HepG2 (cell line): ENCODE measurements at regions not wholly inside any gene's neighbourhood (a gene's known extent, or its start where the extent isn't known, plus 50 kb on each side); places are given as distances from the start of the nearest gene placed in this dataset.

Experiments
- ATAC-seq: fragments of 200-7000 bp; cut with Tn5 transposase; 3 replicates; pipeline ENCODE4 v1.9.1; 2020; ENCODE audit warnings: mild to moderate bottlenecking, moderate library complexity
- BruUV-seq: library from RNA; stranded (reverse); fragments of 400-500 nt; replicated peaks from 2 replicates; lab custom pipeline; 2021; lab: Mats Ljungman, UMichigan
- CTCF ChIA-PET: fragments of 300-600 bp; formaldehyde crosslinking; extraction: SDS; loops from one replicate; lab custom pipeline; 2021; ENCODE audit warnings: low total read pairs, inconsistent platforms, low intra/inter-chr PET ratio; lab: Yijun Ruan, JAX
- POLR2A ChIA-PET: fragments of 350-600 bp; sonication (Branson Sonifier 250); formaldehyde crosslinking; loops from one replicate; lab custom pipeline; 2020; ENCODE audit warnings: antibody characterized with exemption, inconsistent platforms; lab: Yijun Ruan, JAX
- DNase-seq: peaks from one replicate; pipeline ENCODE4 v3.0.0-alpha.2; 2015; ENCODE audit warnings: low spot score
- FAIRE-seq: peaks from 3 replicates; lab custom pipeline; 2011; peaks lifted over from hg19 to GRCh38; lab: Jason Lieb, UNC
- H2AFZ ChIP-seq: one replicate; pipeline ENCODE4 v1.6.1; 2011; ENCODE audit warnings: low read length, inconsistent platforms
- H3K27ac ChIP-seq: fragments of 300-600 bp; 3 replicates; pipeline ENCODE4 v1.8.0; 2011; ENCODE audit warnings: mixed run types, mild to moderate bottlenecking, mixed read lengths, low read length, inconsistent platforms; ENCODE audit not compliant: insufficient read depth; ENCODE audit errors: extremely low read length
- H3K27me3 ChIP-seq, 2 experiments: fragments of 200-600 bp in 1 of 2; 2 replicates in 1 of 2; 3 replicates in 1 of 2; pipeline versions ENCODE4 v1.6.0 to v1.8.0; 2011; ENCODE audit warnings: low read length in 2 of 2, mild to moderate bottlenecking in 2 of 2, moderate library complexity in 2 of 2, inconsistent platforms in 1 of 2; ENCODE audit not compliant: insufficient read depth in 2 of 2, control insufficient read depth in 1 of 2
- H3K36me3 ChIP-seq, 2 experiments: fragments of 200-600 bp in 1 of 2; replicated peaks in 1 of 2; 2 replicates in 1 of 2; 3 replicates in 1 of 2; pipeline versions ENCODE4 v1.5.1 to v1.8.0; 2011; ENCODE audit warnings: low read length in 2 of 2, inconsistent platforms in 1 of 2; ENCODE audit not compliant: insufficient read depth in 2 of 2, control insufficient read depth in 1 of 2
- H3K4me1 ChIP-seq: 2 replicates; pipeline ENCODE4 v1.5.1; 2012; ENCODE audit warnings: low read length, inconsistent platforms; ENCODE audit not compliant: insufficient read depth
- H3K4me2 ChIP-seq: 2 replicates; pipeline ENCODE4 v1.6.0; 2011; ENCODE audit warnings: low read depth, low read length, inconsistent platforms
- H3K4me3 ChIP-seq, 3 experiments: fragments of 200-600 bp in 1 of 3; sonication (generic), shearing (Covaris generic) in 1 of 3; replicated peaks in 1 of 3; 2 replicates each; pipeline ENCODE4 v1.5.1; 2011 to 2016; ENCODE audit warnings: low read length in 3 of 3, inconsistent platforms in 2 of 3, low read depth in 2 of 3, mild to moderate bottlenecking in 2 of 3, control low read depth in 1 of 3, mixed read lengths in 1 of 3; ENCODE audit not compliant: insufficient read depth in 1 of 3
- H3K79me2 ChIP-seq: one replicate; pipeline ENCODE4 v1.6.1; 2011; ENCODE audit warnings: low read length, inconsistent platforms; ENCODE audit not compliant: insufficient read depth
- H3K9ac ChIP-seq: 2 replicates; pipeline ENCODE4 v1.6.0; 2011; ENCODE audit warnings: mild to moderate bottlenecking, low read depth, low read length, inconsistent platforms; ENCODE audit not compliant: insufficient read depth
- H3K9me3 ChIP-seq: 2 replicates; pipeline ENCODE4 v1.5.1; 2012; ENCODE audit warnings: mild to moderate bottlenecking, low read length
- H4K20me1 ChIP-seq: 2 replicates; pipeline ENCODE4 v1.6.0; 2011; ENCODE audit warnings: inconsistent platforms, mild to moderate bottlenecking, low read length, moderate library complexity; ENCODE audit not compliant: insufficient read depth
- BCL6 ChIP-seq: IDR thresholded peaks from 2 replicates; pipeline ENCODE4 v1.6.1; 2016; ENCODE audit warnings: missing genetic modification reagents, missing compliant biosample characterization
- CEBPB ChIP-seq: IDR thresholded peaks from 2 replicates; pipeline ENCODE4 v1.6.1; 2011; ENCODE audit warnings: low read depth, low read length, improper control_type of control experiment, borderline replicate concordance
- CENPX ChIP-seq: sonication (generic); formaldehyde crosslinking; IDR thresholded peaks from 2 replicates; pipeline ENCODE4 v1.9.0; 2021; ENCODE audit warnings: mild to moderate bottlenecking, missing genetic modification reagents, moderate library complexity
- HNF4G ChIP-seq, 2 experiments: sonication (generic) in 1 of 2; formaldehyde crosslinking in 1 of 2; IDR thresholded peaks; 2 replicates each; pipeline versions ENCODE4 v1.4.0 to v1.6.1; 2011 to 2020; ENCODE audit warnings: borderline replicate concordance in 2 of 2, low read depth in 2 of 2, mild to moderate bottlenecking in 2 of 2, low read length in 1 of 2, missing genetic modification reagents in 1 of 2, moderate library complexity in 1 of 2
- HNRNPLL ChIP-seq: fragments of 200-400 bp; formaldehyde crosslinking; IDR thresholded peaks from 2 replicates; pipeline ENCODE4 v1.6.1; 2017; ENCODE audit warnings: mild to moderate bottlenecking, low read depth, low read length; ENCODE audit not compliant: poor library complexity, severe bottlenecking
- JUNB ChIP-seq: sonication (generic); formaldehyde crosslinking; IDR thresholded peaks from 2 replicates; pipeline ENCODE4 v1.8.0; 2022; ENCODE audit warnings: missing genetic modification reagents, mild to moderate bottlenecking, borderline replicate concordance
- KDM2A ChIP-seq: sonication (generic); formaldehyde crosslinking; IDR thresholded peaks from 2 replicates; pipeline ENCODE4 v1.4.0; 2020; ENCODE audit warnings: low read depth, missing genetic modification reagents, borderline replicate concordance
- MEIS2 ChIP-seq: sonication (generic); formaldehyde crosslinking; IDR thresholded peaks from 2 replicates; pipeline ENCODE4 v1.9.0; 2021; ENCODE audit warnings: mild to moderate bottlenecking, missing genetic modification reagents
- MYPOP ChIP-seq: sonication (generic); formaldehyde crosslinking; IDR thresholded peaks from 2 replicates; pipeline ENCODE4 v1.8.1; 2023; ENCODE audit warnings: mild to moderate bottlenecking, moderate library complexity, missing genetic modification reagents
- NR1H2 ChIP-seq: sonication (generic); formaldehyde crosslinking; IDR thresholded peaks from 2 replicates; pipeline ENCODE4 v1.8.1; 2022; ENCODE audit warnings: low read depth, missing genetic modification reagents, borderline replicate concordance
- PPARG ChIP-seq: conservative IDR thresholded peaks from 2 replicates; pipeline ENCODE4 v1.6.1; 2016; ENCODE audit warnings: missing biosample characterization, missing genetic modification reagents
- SCMH1 ChIP-seq: sonication (generic); formaldehyde crosslinking; IDR thresholded peaks from 2 replicates; pipeline ENCODE4 v1.9.0; 2021; ENCODE audit warnings: missing genetic modification reagents, mild to moderate bottlenecking, borderline replicate concordance
- ZNF20 ChIP-seq: sonication (generic); formaldehyde crosslinking; IDR thresholded peaks from 2 replicates; pipeline ENCODE4 v1.4.0; 2020; ENCODE audit warnings: mild to moderate bottlenecking, moderate library complexity, missing genetic modification reagents
- ZNF207 ChIP-seq: fragments of 450-650 bp; IDR thresholded peaks from 2 replicates; pipeline ENCODE4 v1.6.1; 2016; ENCODE audit warnings: antibody characterized with exemption, borderline replicate concordance
- ZNF253 ChIP-seq: sonication (generic); formaldehyde crosslinking; IDR thresholded peaks from 2 replicates; pipeline ENCODE4 v1.8.0; 2022; ENCODE audit warnings: mild to moderate bottlenecking, missing genetic modification reagents, borderline replicate concordance
- ZNF329 ChIP-seq: sonication (generic); formaldehyde crosslinking; IDR thresholded peaks from 2 replicates; pipeline ENCODE4 v1.9.0; 2021; ENCODE audit warnings: low read depth, mild to moderate bottlenecking, missing genetic modification reagents
- ZNF720 ChIP-seq: sonication (generic); formaldehyde crosslinking; IDR thresholded peaks from 2 replicates; pipeline ENCODE4 v1.4.0; 2020; ENCODE audit warnings: missing genetic modification reagents
- ZNF737 ChIP-seq: sonication (generic); formaldehyde crosslinking; IDR thresholded peaks from 2 replicates; pipeline ENCODE4 v1.5.0; 2020; ENCODE audit warnings: missing genetic modification reagents, mild to moderate bottlenecking, borderline replicate concordance
- ZSCAN21 ChIP-seq: sonication (generic); formaldehyde crosslinking; IDR thresholded peaks from 2 replicates; pipeline ENCODE4 v1.8.0; 2022; ENCODE audit warnings: mild to moderate bottlenecking, missing genetic modification reagents, moderate library complexity, borderline replicate concordance
- WGBS: methylation state at CpG from one replicate; pipeline ENCODE4 v1.1.6; 2017; ENCODE audit warnings: low lambda C conversion rate; 5-methylcytosine and 5-hydroxymethylcytosine counted together
- in situ Hi-C: cut with HindIII; loops from 2 replicates; pipeline ENCODE4 v1.10.0; 2017; ENCODE audit warnings: low pct_unique_long_range_greater_than_20kb; ENCODE audit not compliant: extremely low pct_ligation_motif_present
- intact Hi-C: fragments of 100-400 bp; cut with micrococcal nuclease; formaldehyde crosslinking; loops from one replicate; pipeline ENCODE4 v1.10.0; 2022; ENCODE audit not compliant: unreplicated experiment

DNA sequence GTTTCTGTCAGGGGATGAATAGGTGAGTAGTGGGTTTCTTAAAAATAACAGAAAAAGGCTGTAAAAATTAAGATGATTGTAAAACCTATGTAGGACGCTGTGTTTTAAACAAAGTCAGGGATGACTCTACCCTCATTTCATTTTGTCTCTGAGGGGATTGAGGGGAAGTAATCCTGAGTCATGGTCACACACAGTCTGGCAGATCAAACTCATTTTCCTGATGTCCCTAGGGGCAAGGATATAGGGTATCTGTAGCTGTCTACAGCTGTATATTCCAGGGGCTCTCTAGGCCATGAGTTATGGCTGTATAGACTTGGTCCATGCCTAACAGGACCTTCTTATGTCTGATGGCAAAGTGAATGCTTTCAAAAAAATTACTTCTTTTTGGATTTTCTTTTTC is 421.1 kb downstream of the PDCD6IP start:
- H3K4me1 ChIP-seq: no peaks in the 10 kb centered on the region
- no peaks in the 10 kb centered on the region for H4K20me1 ChIP-seq
- TF ChIP-seq NR1H2 (CRISPR knock-in tag) (no peak), KDM2A (CRISPR knock-in tag) (no peak), ZNF20 (CRISPR knock-in tag) (no peak), ZNF253 (CRISPR knock-in tag) (no peak), ZNF720 (CRISPR knock-in tag) (no peak), ZNF329 (CRISPR knock-in tag) (no peak), CENPX (CRISPR knock-in tag) (no peak), MYPOP (CRISPR knock-in tag) (no peak), ZNF737 (CRISPR knock-in tag) (no peak), JUNB (CRISPR knock-in tag) (no peak), HNF4G (IDR thresholded peaks at IDR 0.05; ENCODE audit: borderline replicate concordance, low read depth, low read length) (no peak), HNF4G (CRISPR knock-in tag; IDR thresholded peaks at IDR 0.05; ENCODE audit: borderline replicate concordance, low read depth) (no peak), ZSCAN21 (CRISPR knock-in tag) (no peak), CEBPB (no peak), PPARG (CRISPR knock-in tag) (no peak), BCL6 (no peak), ZNF207 (no peak), MEIS2 (CRISPR knock-in tag) (no peak), HNRNPLL (no peak), SCMH1 (CRISPR knock-in tag) (no peak)
- H3K79me2 ChIP-seq: no peaks in the 10 kb centered on the region
- FAIRE-seq (no peak), DNase-seq (no peak), ATAC-seq (no peak)
- POLR2A ChIA-PET: no interaction called here
- in situ Hi-C loops: no loop called here
- H3K27me3 ChIP-seq: peaks cover 0 to 1% of the 10 kb centered on the region in 2 experiments; a peak in 1 of 5 replicates
- CTCF ChIA-PET: no interaction called here
- no peak overlapping the region for H2AFZ ChIP-seq
- intact Hi-C loops: no loop called here
- no peak overlapping the region for H3K27ac ChIP-seq
- no peak overlapping the region for H3K4me3 ChIP-seq
- no peak overlapping the region for H3K9ac ChIP-seq
- H3K9me3 ChIP-seq: no peaks in the 10 kb centered on the region
- H3K4me2 ChIP-seq: no peak overlapping the region
- WGBS: 0% methylated on average over 1 of the region's 1 CpG
- H3K36me3 ChIP-seq: no peaks in the 10 kb centered on the region
- BruUV-seq: no TSS peak
